GM12892 (cell line): ENCODE measurements at regions not wholly inside any gene's neighbourhood (a gene's known extent, or its start where the extent isn't known, plus 50 kb on each side); places are given as distances from the start of the nearest gene placed in this dataset.

Experiments used
- POLR2A ChIP-seq: IDR thresholded peaks from 2 replicates; pipeline ENCODE4 v1.6.1; 2011; ENCODE audit warnings: low read depth, low read length, control low read depth
- POLR2AphosphoS5 ChIP-seq: IDR thresholded peaks from 2 replicates; pipeline ENCODE4 v1.6.1; 2011; ENCODE audit warnings: low read depth, low read length, control low read depth
- TAF1 ChIP-seq: IDR thresholded peaks from 2 replicates; pipeline ENCODE4 v1.6.1; 2011; ENCODE audit warnings: low read depth, mild to moderate bottlenecking, control low read depth, low read length, borderline replicate concordance

- TF ChIP-seq POLR2A: no peak
- TF ChIP-seq POLR2AphosphoS5: no peak
- TF ChIP-seq TAF1: no peak
Measured at GRCh38 chr2:217680381-217680780, 322.4 kb downstream of the TNS1 start.
